ENCODE measurements at regions not wholly inside any gene's neighbourhood (a gene's known extent, or its start where the extent isn't known, plus 50 kb on each side); places are given as distances from the start of the nearest gene placed in this dataset.

DNA sequence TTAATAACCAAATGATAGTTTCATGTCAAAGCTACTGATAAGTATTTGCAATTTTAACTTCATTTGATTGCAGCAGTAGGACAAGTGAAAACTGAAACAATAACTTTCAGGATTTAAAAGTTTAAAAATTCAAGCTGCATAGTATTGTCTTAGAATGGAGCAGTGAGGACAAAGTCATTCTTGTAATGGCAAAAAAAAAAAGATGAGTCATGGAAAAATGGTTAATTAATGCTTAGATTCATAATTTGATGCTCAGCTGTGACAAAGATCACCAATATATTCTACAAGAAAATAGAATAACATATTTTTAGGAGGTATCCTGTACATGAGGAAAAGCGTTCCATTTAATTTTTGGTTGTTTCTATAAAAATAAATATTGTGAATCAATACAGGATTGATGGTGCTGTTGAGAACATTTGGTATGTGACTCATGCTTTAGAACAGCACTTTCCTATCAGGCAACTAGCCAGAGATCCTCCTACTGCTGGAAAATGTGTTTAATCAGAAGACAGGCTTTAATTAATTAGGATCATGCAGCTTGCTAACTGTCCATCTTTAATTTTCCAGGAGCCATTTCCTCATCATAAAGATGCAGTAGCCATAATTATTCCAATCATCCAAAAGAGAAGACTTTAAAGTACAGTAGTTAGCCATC is 239.0 kb upstream of the MMADHC start:
- no peaks in the 10 kb centered on the region for H3K9me2 ChIP-seq
- no peaks in the 10 kb centered on the region for H4K20me1 ChIP-seq (ENCODE audit: insufficient read depth)
- no peaks in the 10 kb centered on the region for H3K36me3 ChIP-seq (replicated peaks in 1 of 2; ENCODE audit: control insufficient read depth in 1 of 2, insufficient read depth in 2 of 2, low read length in 1 of 2)
- no peaks in the 10 kb centered on the region for H3K79me2 ChIP-seq (ENCODE audit: insufficient read depth)
- H2AFZ ChIP-seq (ENCODE audit: low read depth), result no peak overlapping the region
- DNase-seq, result no peak
- no peak overlapping the region for H3K9ac ChIP-seq
- H3F3A ChIP-seq (replicated peaks; ENCODE audit: insufficient read depth), result no peaks in the 10 kb centered on the region
- ChIA-PET POLR2A (no interaction called here), CTCF (interaction anchor here (1.2 kb wide), 1 partner anchor 9 kb away, joined by 3 read pairs; no protein-coding TSS in a partner anchor)
- peaks cover 0 to 7% of the 10 kb centered on the region in 2 experiments; a peak in 3 of 4 replicates for H3K4me1 ChIP-seq (ENCODE audit: control insufficient read depth in 1 of 2, insufficient read depth in 2 of 2, low read depth in 1 of 2, low read length in 1 of 2)
- no peak for TF ChIP-seq SMC3 (IDR thresholded peaks at IDR 0.05; ENCODE audit: low read depth, low read length)
- no peak overlapping the region for H3K27ac ChIP-seq (ENCODE audit: low read depth in 2 of 2, low read length in 1 of 2)
- H3K4me3 ChIP-seq (ENCODE audit: low read depth in 2 of 2, low read length in 1 of 2), result no peak overlapping the region
- WGBS (ENCODE audit: low lambda C conversion rate), result 70% methylated on average over 1 of the region's 1 CpG
- no peaks in the 10 kb centered on the region for H3K27me3 ChIP-seq (ENCODE audit: insufficient read depth)
- no peaks in the 10 kb centered on the region for H3K9me3 ChIP-seq
- no peak overlapping the region for H3K4me2 ChIP-seq

GRCh38 chr2:149825473-149825872 is 237.9 kb upstream of the MMADHC start:
- Histone ChIP-seq H3K27ac (ENCODE audit: low read depth in 2 of 2, low read length in 1 of 2) (no peak overlapping the region), H3K9me3 (no peaks in the 10 kb centered on the region), H3K9me2 (no peaks in the 10 kb centered on the region), H3K4me2 (no peak overlapping the region), H3K4me1 (ENCODE audit: control insufficient read depth in 1 of 2, insufficient read depth in 2 of 2, low read depth in 1 of 2, low read length in 1 of 2) (peaks cover 0 to 7% of the 10 kb centered on the region in 2 experiments; a peak in 3 of 4 replicates), H3F3A (replicated peaks; ENCODE audit: insufficient read depth) (no peaks in the 10 kb centered on the region), H2AFZ (ENCODE audit: low read depth) (no peak overlapping the region), H3K9ac (no peak overlapping the region), H3K4me3 (ENCODE audit: low read depth in 2 of 2, low read length in 1 of 2) (no peak overlapping the region), H3K27me3 (ENCODE audit: insufficient read depth) (no peaks in the 10 kb centered on the region), H3K79me2 (ENCODE audit: insufficient read depth) (no peaks in the 10 kb centered on the region), H4K20me1 (ENCODE audit: insufficient read depth) (no peaks in the 10 kb centered on the region), H3K36me3 (replicated peaks in 1 of 2; ENCODE audit: control insufficient read depth in 1 of 2, insufficient read depth in 2 of 2, low read length in 1 of 2) (no peaks in the 10 kb centered on the region)
- TF ChIP-seq FOXJ3 (CRISPR knock-in tag; IDR thresholded peaks at IDR 0.05) (no peak), TCF12 (IDR thresholded peaks at IDR 0.05) (no peak), JUND (IDR thresholded peaks at IDR 0.05) (no peak), TEAD4 (IDR thresholded peaks at IDR 0.05; ENCODE audit: borderline replicate concordance, insufficient read depth) (no peak), FOSL2 (IDR thresholded peaks at IDR 0.05; ENCODE audit: borderline replicate concordance, low read depth) (no peak), SMC3 (IDR thresholded peaks at IDR 0.05; ENCODE audit: low read depth, low read length) (no peak), CHD2 (IDR thresholded peaks at IDR 0.05; ENCODE audit: low read length, partially characterized antibody) (no peak), NFIC (IDR thresholded peaks at IDR 0.05; ENCODE audit: borderline replicate concordance) (no peak), MXI1 (IDR thresholded peaks at IDR 0.05; ENCODE audit: low read depth, low read length) (no peak), GATA2 (CRISPR knock-in tag; IDR thresholded peaks at IDR 0.05) (no peak), GABPA (IDR thresholded peaks at IDR 0.05; ENCODE audit: low read depth) (no peak), TAF1 (IDR thresholded peaks at IDR 0.05; ENCODE audit: borderline replicate concordance, low read depth, low read length) (no peak), ELF1 (IDR thresholded peaks at IDR 0.05) (no peak), CTCF (IDR thresholded peaks at IDR 0.05) (no peak), NRF1 (IDR thresholded peaks at IDR 0.05; ENCODE audit: low read depth, low read length) (no peak), RCOR1 (IDR thresholded peaks at IDR 0.05; ENCODE audit: low read length) (no peak)
- TF ChIP-seq, protein P1, sequence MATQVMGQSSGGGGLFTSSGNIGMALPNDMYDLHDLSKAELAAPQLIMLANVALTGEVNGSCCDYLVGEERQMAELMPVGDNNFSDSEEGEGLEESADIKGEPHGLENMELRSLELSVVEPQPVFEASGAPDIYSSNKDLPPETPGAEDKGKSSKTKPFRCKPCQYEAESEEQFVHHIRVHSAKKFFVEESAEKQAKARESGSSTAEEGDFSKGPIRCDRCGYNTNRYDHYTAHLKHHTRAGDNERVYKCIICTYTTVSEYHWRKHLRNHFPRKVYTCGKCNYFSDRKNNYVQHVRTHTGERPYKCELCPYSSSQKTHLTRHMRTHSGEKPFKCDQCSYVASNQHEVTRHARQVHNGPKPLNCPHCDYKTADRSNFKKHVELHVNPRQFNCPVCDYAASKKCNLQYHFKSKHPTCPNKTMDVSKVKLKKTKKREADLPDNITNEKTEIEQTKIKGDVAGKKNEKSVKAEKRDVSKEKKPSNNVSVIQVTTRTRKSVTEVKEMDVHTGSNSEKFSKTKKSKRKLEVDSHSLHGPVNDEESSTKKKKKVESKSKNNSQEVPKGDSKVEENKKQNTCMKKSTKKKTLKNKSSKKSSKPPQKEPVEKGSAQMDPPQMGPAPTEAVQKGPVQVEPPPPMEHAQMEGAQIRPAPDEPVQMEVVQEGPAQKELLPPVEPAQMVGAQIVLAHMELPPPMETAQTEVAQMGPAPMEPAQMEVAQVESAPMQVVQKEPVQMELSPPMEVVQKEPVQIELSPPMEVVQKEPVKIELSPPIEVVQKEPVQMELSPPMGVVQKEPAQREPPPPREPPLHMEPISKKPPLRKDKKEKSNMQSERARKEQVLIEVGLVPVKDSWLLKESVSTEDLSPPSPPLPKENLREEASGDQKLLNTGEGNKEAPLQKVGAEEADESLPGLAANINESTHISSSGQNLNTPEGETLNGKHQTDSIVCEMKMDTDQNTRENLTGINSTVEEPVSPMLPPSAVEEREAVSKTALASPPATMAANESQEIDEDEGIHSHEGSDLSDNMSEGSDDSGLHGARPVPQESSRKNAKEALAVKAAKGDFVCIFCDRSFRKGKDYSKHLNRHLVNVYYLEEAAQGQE (IDR thresholded peaks at IDR 0.05; ENCODE audit: low read depth, low read length), result no peak
- TF ChIP-seq, protein P2, sequence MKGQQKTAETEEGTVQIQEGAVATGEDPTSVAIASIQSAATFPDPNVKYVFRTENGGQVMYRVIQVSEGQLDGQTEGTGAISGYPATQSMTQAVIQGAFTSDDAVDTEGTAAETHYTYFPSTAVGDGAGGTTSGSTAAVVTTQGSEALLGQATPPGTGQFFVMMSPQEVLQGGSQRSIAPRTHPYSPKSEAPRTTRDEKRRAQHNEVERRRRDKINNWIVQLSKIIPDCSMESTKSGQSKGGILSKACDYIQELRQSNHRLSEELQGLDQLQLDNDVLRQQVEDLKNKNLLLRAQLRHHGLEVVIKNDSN (IDR thresholded peaks at IDR 0.05; ENCODE audit: borderline replicate concordance, low read depth), result no peak
- 83% methylated on average over 4 of the region's 4 CpGs for WGBS (ENCODE audit: low lambda C conversion rate)
- ChIA-PET CTCF (no interaction called here), POLR2A (no interaction called here)
- no peak for DNase-seq
